DMS53 (cell line): ENCODE measurements at regions not wholly inside any gene's neighbourhood (a gene's known extent, or its start where the extent isn't known, plus 50 kb on each side); places are given as distances from the start of the nearest gene placed in this dataset.
A peak's percentile ranks its signal among the peaks of the same experiment; 100 is the strongest.
"Not testable (repeated sequence)": the region's sequence is repeated elsewhere in the genome, so short reads cannot be mapped to it uniquely, and the experiment has no call there.

Source experiments
- DNase-seq: peaks from one replicate; lab custom pipeline; 2025; lab: John Stamatoyannopoulos, UW

- DNase-seq = no peak
These were observed 50.8 kb upstream of the MBOAT1 start for GRCh38 chr6:20263059-20263458.

GRCh38 chr6:20265842-20266241 is 53.6 kb upstream of the MBOAT1 start:
- DNase-seq = no peak

- DNase-seq = peak; percentile 71
These were observed 54.8 kb upstream of the MBOAT1 start for GRCh38 chr6:20266851-20267608.

GRCh38 chr6:20269181-20269580 is 56.9 kb upstream of the MBOAT1 start:
- no peak for DNase-seq

GRCh38 chr6:20271818-20272217 is 59.5 kb upstream of the MBOAT1 start:
- DNase-seq = no peak

GRCh38 chr6:20274137-20274536 is 61.9 kb upstream of the MBOAT1 start:
- no peak for DNase-seq

GRCh38 chr6:20275837-20276236 is 63.6 kb upstream of the MBOAT1 start:
- not testable (repeated sequence) for DNase-seq

GRCh38 chr6:20277724-20278123 is 65.5 kb upstream of the MBOAT1 start:
- peak; percentile 22 for DNase-seq

GRCh38 chr6:20279051-20279450 is 66.8 kb upstream of the MBOAT1 start:
- no peak for DNase-seq

GRCh38 chr6:20279608-20280287 is 67.5 kb upstream of the MBOAT1 start:
- no peak for DNase-seq

- no peak for DNase-seq
These were observed 68.0 kb upstream of the MBOAT1 start for GRCh38 chr6:20280288-20280621.

GRCh38 chr6:20284672-20285071 is 72.4 kb upstream of the MBOAT1 start:
- DNase-seq = no peak

GRCh38 chr6:20286968-20287565 is 74.8 kb upstream of the MBOAT1 start:
- no peak for DNase-seq

- DNase-seq = peak; percentile 91
These were observed 79.7 kb upstream of the MBOAT1 start for GRCh38 chr6:20291764-20292580.

GRCh38 chr6:20292905-20293304 is 80.6 kb upstream of the MBOAT1 start:
- peak; percentile 11 for DNase-seq

GRCh38 chr6:20301256-20301655 is 89.0 kb upstream of the MBOAT1 start:
- no peak for DNase-seq

- no peak for DNase-seq
These were observed 89.9 kb upstream of the MBOAT1 start for GRCh38 chr6:20302168-20302567.

- DNase-seq = no peak
These were observed 90.5 kb upstream of the MBOAT1 start for GRCh38 chr6:20302702-20303251.

GRCh38 chr6:20306491-20306890 is 94.2 kb upstream of the MBOAT1 start:
- peak; percentile 23 for DNase-seq

GRCh38 chr6:20309186-20309585 is 92.5 kb upstream of the E2F3 start:
- DNase-seq = no peak

GRCh38 chr6:20310185-20310584 is 91.5 kb upstream of the E2F3 start:
- no peak for DNase-seq

GRCh38 chr6:20312606-20313005 is 89.1 kb upstream of the E2F3 start:
- no peak for DNase-seq
